M059J (cell line): ENCODE measurements at regions not wholly inside any gene's neighbourhood (a gene's known extent, or its start where the extent isn't known, plus 50 kb on each side); places are given as distances from the start of the nearest gene placed in this dataset.
A peak's percentile ranks its signal among the peaks of the same experiment; 100 is the strongest.

Source experiments
- DNase-seq: peaks from one replicate; pipeline ENCODE4 v3.0.0-alpha.2; 2012; ENCODE audit warnings: low read depth

DNA sequence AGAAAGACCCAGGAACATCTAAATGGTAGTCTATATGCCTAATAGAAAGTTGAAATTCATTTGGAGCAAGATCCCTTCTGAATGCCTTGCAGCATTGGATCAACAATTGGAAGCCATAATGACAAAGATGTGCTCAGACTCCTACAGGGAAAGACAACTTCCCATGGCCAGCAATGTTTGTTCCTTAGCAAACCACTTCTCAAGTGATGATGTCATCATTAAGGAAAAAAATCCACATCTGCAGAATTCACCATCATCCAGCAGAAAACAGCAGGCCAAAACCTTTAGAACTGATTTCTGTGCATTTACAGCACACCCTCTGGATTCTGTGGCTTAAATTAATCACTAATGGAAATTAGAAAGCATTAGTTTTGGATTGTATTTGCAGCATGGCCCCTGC, 82.4 kb upstream of the ZIC3 start:
- DNase-seq: no peak

GRCh38 chrX:137482136-137482535, 83.8 kb upstream of the ZIC3 start:
- no peak for DNase-seq

GRCh38 chrX:137479386-137479785, 86.5 kb upstream of the ZIC3 start:
- DNase-seq: no peak

DNA sequence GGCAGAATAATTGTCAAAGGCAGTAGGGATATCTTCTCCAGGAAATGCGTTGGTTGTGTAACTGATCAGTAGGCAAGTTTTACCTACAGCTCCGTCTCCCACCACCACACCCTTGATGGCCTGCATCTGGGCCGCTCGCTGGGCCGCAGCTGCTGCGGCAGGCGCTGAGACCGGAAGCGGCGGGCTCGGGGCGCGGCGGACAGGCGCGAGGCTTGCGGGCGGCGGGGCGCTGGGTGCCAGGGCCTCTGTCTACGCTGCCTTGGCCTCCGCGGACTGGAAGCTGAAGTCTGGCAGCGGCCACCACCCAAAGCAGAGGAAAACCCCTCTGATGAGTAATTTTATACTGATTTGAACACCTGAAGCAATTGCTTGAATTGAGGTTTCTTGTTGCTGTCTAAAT, 124.2 kb upstream of the ZIC3 start:
- no peak for DNase-seq

GRCh38 chrX:137432609-137433008, 133.3 kb upstream of the ZIC3 start:
- peak; percentile 5 for DNase-seq

GRCh38 chrX:137431693-137432488, 134.0 kb upstream of the ZIC3 start:
- DNase-seq: no peak

DNA sequence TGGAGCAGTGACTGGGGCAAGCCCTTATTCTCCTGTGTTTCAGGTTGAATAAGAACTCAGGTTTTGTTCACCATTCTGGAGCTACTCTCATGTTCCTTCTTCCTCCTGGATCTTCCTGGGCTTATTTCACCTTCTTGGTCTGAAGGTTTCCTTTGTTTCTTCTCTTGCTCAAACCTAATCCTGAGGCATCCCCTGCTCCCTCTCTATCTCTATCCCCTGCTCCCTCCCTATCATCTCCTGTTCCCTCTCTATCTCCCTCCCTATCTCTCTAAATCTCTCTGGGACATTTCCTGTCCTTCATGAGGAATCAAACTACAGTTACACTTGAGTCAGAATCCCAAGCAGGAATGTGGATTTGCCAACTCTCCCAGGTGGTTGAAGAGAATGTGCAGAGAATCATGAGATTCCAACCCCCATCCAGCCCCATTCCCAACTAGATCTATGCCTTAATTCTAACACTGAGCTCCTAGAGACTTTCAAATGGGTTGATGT, 134.9 kb upstream of the ZIC3 start:
- no peak for DNase-seq

DNA sequence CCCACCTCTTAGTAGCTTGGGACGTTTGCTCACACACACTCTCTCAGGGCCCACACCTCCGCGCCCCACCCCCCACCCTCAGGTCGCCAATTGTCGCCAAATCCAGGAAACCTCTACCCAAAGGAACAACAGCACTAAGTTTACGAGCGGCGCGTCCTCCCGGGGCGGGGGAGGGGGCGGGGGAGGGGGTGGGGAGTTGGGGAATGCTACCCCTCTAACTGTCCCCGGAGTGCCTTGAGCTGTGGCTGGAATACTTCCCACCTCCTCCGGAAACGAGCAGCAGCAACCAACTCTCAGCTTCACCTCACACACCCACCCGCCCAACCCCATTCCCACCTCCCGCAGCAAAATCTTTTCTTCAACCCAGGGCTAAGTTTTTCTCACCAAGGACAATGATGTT, 135.6 kb upstream of the ZIC3 start:
- no peak for DNase-seq

- DNase-seq: no peak
Observed at GRCh38 chrX:137428766-137429591, 136.9 kb upstream of the ZIC3 start.

- DNase-seq: no peak
Observed at GRCh38 chrX:137428221-137428661, 137.7 kb upstream of the ZIC3 start.

- no peak for DNase-seq
Observed at GRCh38 chrX:137427816-137428215, 138.1 kb upstream of the ZIC3 start.

DNA sequence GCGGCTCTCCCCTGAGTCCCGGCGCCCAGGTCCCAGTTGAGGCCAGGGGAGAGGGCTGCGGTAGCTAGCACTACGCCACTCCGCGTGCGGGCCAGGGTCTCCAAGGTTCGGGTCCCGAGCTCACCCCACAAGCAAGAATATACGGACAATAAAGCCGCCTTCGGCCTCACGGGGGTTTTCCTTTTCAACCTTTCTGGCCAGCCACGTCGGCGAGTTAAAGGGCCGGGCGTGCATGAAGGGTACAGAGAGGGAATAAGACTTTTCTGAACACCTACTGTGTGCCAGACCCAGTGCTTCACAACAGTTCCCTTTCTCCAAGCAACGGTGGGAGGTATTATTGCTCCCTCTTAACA, 138.5 kb upstream of the ZIC3 start:
- DNase-seq: no peak

- no peak for DNase-seq
Observed at GRCh38 chrX:137426695-137427425, 139.1 kb upstream of the ZIC3 start.

- DNase-seq: no peak
Observed at GRCh38 chrX:137425986-137426385, 139.9 kb upstream of the ZIC3 start.

DNA sequence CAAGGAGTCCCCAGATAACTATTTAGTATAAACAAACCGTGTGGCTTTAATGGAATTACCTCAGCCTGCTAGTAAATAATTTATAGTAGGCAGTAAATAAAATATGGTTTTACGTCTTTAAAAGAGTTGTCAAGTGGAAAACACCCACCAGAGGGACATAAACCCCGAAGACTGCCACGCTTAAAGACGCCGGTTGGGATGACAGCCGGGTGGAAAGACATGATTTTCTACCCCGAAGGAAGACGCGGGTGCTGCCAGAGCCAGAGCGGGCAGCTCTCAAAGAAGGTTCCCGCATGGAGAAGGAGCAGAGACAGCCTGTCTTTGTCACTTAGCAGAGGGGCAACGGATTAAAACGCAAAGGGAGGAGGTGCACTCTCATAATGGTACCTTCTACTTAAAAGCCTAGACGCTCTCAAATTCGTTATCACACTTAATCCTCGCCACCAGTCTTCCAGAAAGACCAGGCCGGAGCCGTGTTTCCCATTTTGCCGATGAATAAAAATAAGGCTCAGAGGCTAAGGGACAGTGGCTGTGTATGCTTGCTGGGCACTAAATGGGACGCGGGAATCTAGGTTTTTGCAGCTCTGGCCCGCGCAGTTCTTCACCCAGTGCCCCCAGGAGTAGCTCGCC, 140.5 kb upstream of the ZIC3 start:
- no peak for DNase-seq

DNA sequence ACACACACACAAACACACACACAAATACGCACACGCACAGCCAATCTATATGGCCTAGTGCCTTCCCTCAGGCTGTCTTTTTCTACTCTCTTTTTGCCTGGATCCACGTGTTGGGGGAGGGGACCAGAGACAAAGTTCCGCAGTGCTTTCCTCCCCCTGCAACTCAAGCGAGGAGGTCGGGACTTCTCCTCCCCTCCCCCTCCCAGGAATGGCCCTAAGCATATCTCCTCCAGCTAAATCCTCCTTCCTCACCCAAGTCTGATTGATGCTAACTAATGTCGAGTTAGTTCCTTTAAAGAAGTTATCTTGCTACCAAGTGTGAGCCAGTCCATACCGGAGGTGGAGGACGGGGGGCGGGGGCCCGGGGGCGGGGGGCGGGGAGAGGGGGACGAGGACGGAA, 141.2 kb upstream of the ZIC3 start:
- DNase-seq: no peak

- DNase-seq: no peak
Observed at GRCh38 chrX:137423241-137423640, 142.7 kb upstream of the ZIC3 start.

GRCh38 chrX:137418086-137418485, 147.8 kb upstream of the ZIC3 start:
- DNase-seq: no peak

DNA sequence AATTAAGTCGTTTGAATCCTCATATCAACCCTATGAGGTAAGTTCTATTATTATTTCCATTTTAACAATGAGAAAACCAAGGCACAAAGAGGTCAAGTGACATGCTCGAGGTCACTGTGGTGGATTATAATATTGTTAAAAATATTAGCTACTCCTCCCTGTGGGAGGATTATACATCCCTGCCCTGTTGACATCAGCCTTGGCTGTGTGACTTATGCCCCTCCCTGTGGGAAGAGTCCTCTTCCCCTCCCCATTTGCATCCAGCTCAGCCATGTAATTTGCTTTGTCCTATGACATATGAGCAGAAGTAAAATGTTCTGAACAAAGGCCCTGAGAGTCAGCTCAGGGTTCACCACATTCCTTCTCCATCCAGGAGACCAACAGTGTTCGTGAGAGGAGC, 152.7 kb upstream of the ZIC3 start:
- DNase-seq: no peak

- no peak for DNase-seq
Observed at GRCh38 chrX:137405449-137406140, 160.3 kb upstream of the ZIC3 start.

GRCh38 chrX:137401092-137401491, 164.8 kb upstream of the ZIC3 start:
- no peak for DNase-seq
